BLaER1 treated with 17β-estradiol and CSF1 and Interleukin-3, amounts not matched to agents 10 nM and 100 nM (cell line): ENCODE measurements at regions not wholly inside any gene's neighbourhood (a gene's known extent, or its start where the extent isn't known, plus 50 kb on each side); places are given as distances from the start of the nearest gene placed in this dataset.
"Not testable (repeated sequence)": the region's sequence is repeated elsewhere in the genome, so short reads cannot be mapped to it uniquely, and the experiment has no call there.

ENCODE experiments used
- H3K27ac ChIP-seq, 11 experiments: shearing (Covaris generic); formaldehyde crosslinking; 2 replicates each; pipeline ENCODE4 v1.8.1; 2022
- H3K27me3 ChIP-seq, 11 experiments: shearing (Covaris generic); formaldehyde crosslinking; 2 replicates each; pipeline ENCODE4 v1.8.1; 2022
- H3K36me3 ChIP-seq, 11 experiments: shearing (Covaris generic); formaldehyde crosslinking; 2 replicates each; pipeline ENCODE4 v1.8.1; 2022
- H3K4me1 ChIP-seq, 10 experiments: shearing (Covaris generic); formaldehyde crosslinking; 2 replicates each; pipeline ENCODE4 v1.8.1; 2022
- H3K4me2 ChIP-seq, 11 experiments: shearing (Covaris generic); formaldehyde crosslinking; 2 replicates each; pipeline ENCODE4 v1.8.1; 2022
- H3K4me3 ChIP-seq, 10 experiments: shearing (Covaris generic); formaldehyde crosslinking; 2 replicates each; pipeline ENCODE4 v1.8.1; 2022
- H3K9ac ChIP-seq, 11 experiments: shearing (Covaris generic); formaldehyde crosslinking; 2 replicates each; pipeline ENCODE4 v1.8.1; 2022
- H3K9me3 ChIP-seq, 11 experiments: shearing (Covaris generic); formaldehyde crosslinking; replicated peaks in 1 of 11; 2 replicates each; pipeline ENCODE4 v1.8.1; 2022
- H4K20me1 ChIP-seq, 11 experiments: shearing (Covaris generic); formaldehyde crosslinking; 2 replicates each; pipeline ENCODE4 v1.8.1; 2022
- Cebpa-rat ChIP-seq, 11 experiments: shearing (Covaris generic); IDR thresholded peaks; 2 replicates each; pipeline ENCODE4 v1.8.1; 2022

- Histone ChIP-seq H3K4me3 (no peak overlapping the region), H3K27me3 (no peaks in the 10 kb centered on the region), H3K27ac (no peak overlapping the region), H3K9me3 (peaks cover 0 to 10% (median 4%) of the 10 kb centered on the region in 11 experiments; a peak in 8 of 22 replicates), H3K4me1 (no peaks in the 10 kb centered on the region), H4K20me1 (no peaks in the 10 kb centered on the region), H3K36me3 (no peaks in the 10 kb centered on the region), H3K9ac (no peak overlapping the region), H3K4me2 (no peak overlapping the region)
- no peak for TF ChIP-seq Cebpa-rat (IDR thresholded peaks at IDR 0.05)
These were observed 208.1 kb downstream of the MINAR1 start for GRCh38 chr15:79640206-79640605.

DNA sequence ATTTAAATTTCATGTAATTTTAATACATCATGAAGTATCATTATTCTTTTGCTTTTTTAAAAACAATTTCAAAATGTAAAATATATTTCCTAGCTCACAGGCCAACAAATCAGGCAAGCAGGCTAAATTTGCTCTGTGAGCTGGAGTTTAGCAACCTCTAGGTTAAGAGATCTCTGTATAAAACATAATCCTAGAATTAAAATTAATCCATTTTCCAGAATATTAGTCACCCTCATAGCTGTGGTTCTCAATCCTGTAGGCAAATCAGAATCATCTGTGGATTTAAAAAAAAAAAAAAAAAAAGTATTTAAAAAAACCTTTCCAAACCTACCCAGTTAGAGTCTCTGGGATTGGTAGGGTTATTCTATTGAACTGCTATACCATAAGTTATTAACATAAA lies 209.7 kb downstream of the MINAR1 start:
- H3K36me3 ChIP-seq: no peaks in the 10 kb centered on the region
- H3K4me3 ChIP-seq: no peak overlapping the region
- no peak overlapping the region for H3K27ac ChIP-seq
- no peaks in the 10 kb centered on the region for H3K4me1 ChIP-seq
- no peak for TF ChIP-seq Cebpa-rat (IDR thresholded peaks at IDR 0.05)
- H3K4me2 ChIP-seq: no peak overlapping the region
- H4K20me1 ChIP-seq: no peaks in the 10 kb centered on the region
- H3K9me3 ChIP-seq: peaks cover 6 to 20% (median 11%) of the 10 kb centered on the region in 11 experiments; a peak in 20 of 22 replicates
- H3K27me3 ChIP-seq: no peaks in the 10 kb centered on the region
- H3K9ac ChIP-seq: no peak overlapping the region

DNA sequence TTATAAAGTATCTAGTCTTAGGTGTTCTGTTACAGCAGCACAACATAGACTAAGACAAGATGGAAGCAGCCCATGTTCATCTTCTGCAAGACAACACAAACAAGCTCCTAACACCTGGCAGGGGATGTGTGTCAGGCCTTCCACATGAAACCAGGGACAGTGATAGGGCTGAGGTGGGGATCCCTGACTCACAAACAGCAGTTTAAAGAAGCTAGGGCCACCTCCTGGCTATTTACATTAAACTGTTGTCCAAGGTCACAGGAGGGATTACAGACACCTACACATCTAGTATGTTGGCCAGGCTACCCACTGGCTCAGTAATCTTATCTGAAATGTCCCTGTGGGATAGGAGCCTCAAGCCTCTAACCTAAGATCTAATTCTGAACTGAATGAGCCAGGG lies 211.3 kb downstream of the MINAR1 start:
- Histone ChIP-seq H4K20me1 (no peaks in the 10 kb centered on the region), H3K36me3 (no peaks in the 10 kb centered on the region), H3K4me3 (no peak overlapping the region), H3K9ac (no peak overlapping the region), H3K4me2 (no peak overlapping the region), H3K27ac (no peak overlapping the region), H3K4me1 (no peaks in the 10 kb centered on the region), H3K9me3 (peaks cover 6 to 22% (median 11%) of the 10 kb centered on the region in 11 experiments; a peak in 20 of 22 replicates), H3K27me3 (no peaks in the 10 kb centered on the region)
- no peak for TF ChIP-seq Cebpa-rat (IDR thresholded peaks at IDR 0.05)

GRCh38 chr15:79644091-79644490 lies 212.0 kb downstream of the MINAR1 start:
- Histone ChIP-seq H3K27me3 (no peaks in the 10 kb centered on the region), H3K9ac (no peak overlapping the region), H3K9me3 (peaks cover 6 to 22% (median 11%) of the 10 kb centered on the region in 11 experiments; a peak in 20 of 22 replicates), H3K4me3 (no peak overlapping the region), H4K20me1 (no peaks in the 10 kb centered on the region), H3K4me1 (no peaks in the 10 kb centered on the region), H3K36me3 (no peaks in the 10 kb centered on the region), H3K4me2 (no peak overlapping the region), H3K27ac (no peak overlapping the region)
- TF ChIP-seq Cebpa-rat (IDR thresholded peaks at IDR 0.05): no peak

DNA sequence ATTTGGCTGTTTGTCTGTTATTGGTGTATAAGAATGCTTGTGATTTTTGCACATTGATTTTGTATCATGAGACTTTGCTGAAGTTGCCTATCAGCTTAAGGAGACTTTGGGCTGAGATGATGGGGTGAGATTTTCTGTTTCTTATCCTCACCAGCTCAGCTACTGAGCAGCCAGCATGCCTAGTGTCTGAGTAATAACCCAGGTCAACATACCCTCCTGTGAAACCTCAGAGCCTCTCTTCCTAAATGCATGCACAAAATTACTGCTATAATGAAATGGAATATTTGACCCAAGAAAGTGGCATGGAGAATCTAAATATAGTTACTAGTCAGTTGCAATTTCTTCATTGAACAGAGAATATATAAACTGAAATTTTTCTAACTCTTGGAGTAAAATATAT lies 220.8 kb downstream of the MINAR1 start:
- not testable (repeated sequence) for H3K4me3 ChIP-seq, H3K27me3 ChIP-seq, H4K20me1 ChIP-seq, H3K9ac ChIP-seq, H3K9me3 ChIP-seq, H3K27ac ChIP-seq, H3K4me2 ChIP-seq, H3K4me1 ChIP-seq, H3K36me3 ChIP-seq

DNA sequence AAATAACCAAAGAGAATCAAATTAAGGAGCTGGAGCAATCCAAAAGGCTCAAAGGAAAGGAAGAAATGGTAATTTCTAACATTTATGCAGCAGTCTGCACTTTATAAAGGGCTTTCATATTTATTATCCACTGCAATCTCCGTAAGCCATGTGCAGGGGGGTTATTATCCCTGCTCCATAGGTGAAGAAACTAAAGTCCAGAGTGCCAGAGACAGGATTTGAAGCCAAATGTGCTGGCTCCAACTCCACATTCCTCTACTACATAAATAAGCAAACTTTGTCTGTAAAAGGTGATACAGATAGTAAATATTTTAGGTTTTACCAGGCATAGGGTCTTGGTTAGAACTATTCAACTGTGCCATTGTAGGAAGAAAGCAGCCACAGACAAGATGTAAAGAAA lies 221.4 kb downstream of the MINAR1 start:
- H3K36me3 ChIP-seq: no peaks in the 10 kb centered on the region
- no peak for TF ChIP-seq Cebpa-rat (IDR thresholded peaks at IDR 0.05)
- H4K20me1 ChIP-seq: no peaks in the 10 kb centered on the region
- H3K9ac ChIP-seq: no peak overlapping the region
- H3K4me2 ChIP-seq: no peak overlapping the region
- no peak overlapping the region for H3K27ac ChIP-seq
- H3K27me3 ChIP-seq: no peaks in the 10 kb centered on the region
- H3K4me3 ChIP-seq: no peak overlapping the region
- 0 out of 22 replicates have a peak, but pooled peaks cover 0 to 2% (median 0%) of the 10 kb centered on the region in 11 experiments for H3K9me3 ChIP-seq
- H3K4me1 ChIP-seq: no peaks in the 10 kb centered on the region

DNA sequence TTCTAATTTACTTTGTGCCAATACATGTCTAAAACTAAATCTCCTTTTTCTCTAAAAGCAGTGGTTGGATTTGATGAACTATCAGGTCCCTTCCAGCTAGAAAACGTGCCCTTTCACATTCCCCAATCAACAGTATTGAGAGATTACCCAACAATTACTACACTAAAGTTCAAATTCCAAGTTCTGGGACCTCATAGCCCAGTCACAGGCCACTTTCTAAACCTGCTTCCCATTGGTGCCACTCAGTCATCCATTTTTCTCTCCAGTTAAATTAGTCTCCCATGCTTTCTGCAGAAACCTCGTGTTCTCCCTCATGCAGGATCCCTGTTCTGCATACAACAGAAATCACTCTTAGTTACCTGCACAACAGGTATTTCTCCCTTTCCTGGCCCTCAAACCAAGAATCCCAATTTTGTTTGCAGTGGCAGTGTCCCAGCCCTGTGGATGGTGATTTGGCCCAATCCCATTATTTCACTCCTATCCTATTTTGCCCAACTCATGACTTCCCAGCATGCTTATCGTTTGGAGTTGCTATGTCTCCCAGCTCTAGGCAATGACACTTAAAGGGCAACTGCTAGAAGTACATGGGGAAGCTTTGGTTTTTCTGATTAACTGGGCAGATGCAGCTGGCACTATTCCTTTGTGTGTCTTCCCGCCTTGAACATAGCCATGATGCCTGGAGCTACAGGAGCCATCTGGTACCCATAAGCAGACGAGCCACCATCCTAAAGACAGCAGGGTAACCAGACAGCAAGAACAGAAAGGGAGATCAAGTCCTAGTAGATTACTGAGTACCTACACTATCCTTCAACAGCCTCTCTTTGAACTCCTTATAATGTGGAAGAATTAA lies 224.2 kb downstream of the MINAR1 start:
- TF ChIP-seq Cebpa-rat (IDR thresholded peaks at IDR 0.05): no peak
- Histone ChIP-seq H3K4me2 (no peak overlapping the region), H3K27me3 (no peaks in the 10 kb centered on the region), H3K36me3 (no peaks in the 10 kb centered on the region), H3K27ac (no peak overlapping the region), H3K9me3 (0 out of 22 replicates have a peak, but pooled peaks cover 0 to 2% (median 0%) of the 10 kb centered on the region in 11 experiments), H3K4me1 (no peaks in the 10 kb centered on the region), H3K9ac (no peak overlapping the region), H3K4me3 (no peak overlapping the region), H4K20me1 (no peaks in the 10 kb centered on the region)

DNA sequence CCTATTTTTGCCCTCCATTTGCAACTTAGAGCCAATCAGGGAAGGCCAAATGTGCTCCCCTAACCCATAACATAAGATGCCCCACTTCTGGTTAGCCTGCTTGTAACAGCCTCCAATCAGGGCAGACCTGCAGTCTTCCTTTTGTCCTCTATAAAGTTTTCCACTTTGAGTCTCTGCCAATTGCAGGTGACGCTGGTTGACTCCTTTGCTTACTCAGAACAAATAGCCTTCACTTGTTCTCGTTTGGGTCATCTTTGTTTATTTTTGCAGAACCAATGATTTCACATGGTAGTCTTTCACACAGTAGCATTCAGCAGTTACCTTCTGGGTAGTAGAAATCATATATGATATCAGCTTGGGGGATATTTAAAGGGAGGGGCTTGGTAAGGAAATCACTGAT lies 225.6 kb downstream of the MINAR1 start:
- Histone ChIP-seq H3K36me3 (no peaks in the 10 kb centered on the region), H3K9me3 (no peaks in the 10 kb centered on the region), H3K4me3 (no peak overlapping the region), H3K9ac (no peak overlapping the region), H3K4me2 (no peak overlapping the region), H4K20me1 (no peaks in the 10 kb centered on the region), H3K4me1 (no peaks in the 10 kb centered on the region), H3K27ac (no peak overlapping the region), H3K27me3 (no peaks in the 10 kb centered on the region)
- no peak for TF ChIP-seq Cebpa-rat (IDR thresholded peaks at IDR 0.05)

DNA sequence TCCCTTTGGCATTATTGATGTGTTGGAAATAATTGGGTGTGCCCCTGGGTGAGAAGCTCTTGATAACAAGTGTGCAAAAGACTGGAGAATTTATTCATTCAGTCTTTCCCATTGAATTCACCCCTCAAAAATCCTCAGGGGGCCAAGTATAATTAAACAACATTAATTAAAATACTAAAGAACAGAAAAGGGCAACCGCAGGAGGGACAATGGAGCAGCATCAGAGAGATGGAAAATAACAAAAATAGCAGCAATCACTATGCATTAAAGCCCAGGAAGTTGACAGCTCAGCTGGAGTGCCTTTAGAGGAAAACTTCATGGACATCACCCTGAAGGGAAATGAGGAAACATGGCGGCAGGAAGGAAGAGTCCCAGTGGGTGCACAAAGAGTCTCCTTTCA lies 227.6 kb downstream of the MINAR1 start:
- no peak overlapping the region for H3K27ac ChIP-seq
- H3K27me3 ChIP-seq: no peaks in the 10 kb centered on the region
- H3K4me1 ChIP-seq: no peaks in the 10 kb centered on the region
- no peak overlapping the region for H3K9ac ChIP-seq
- no peak overlapping the region for H3K4me3 ChIP-seq
- TF ChIP-seq Cebpa-rat (IDR thresholded peaks at IDR 0.05): no peak
- H3K36me3 ChIP-seq: no peaks in the 10 kb centered on the region
- no peaks in the 10 kb centered on the region for H3K9me3 ChIP-seq
- no peaks in the 10 kb centered on the region for H4K20me1 ChIP-seq
- no peak overlapping the region for H3K4me2 ChIP-seq

DNA sequence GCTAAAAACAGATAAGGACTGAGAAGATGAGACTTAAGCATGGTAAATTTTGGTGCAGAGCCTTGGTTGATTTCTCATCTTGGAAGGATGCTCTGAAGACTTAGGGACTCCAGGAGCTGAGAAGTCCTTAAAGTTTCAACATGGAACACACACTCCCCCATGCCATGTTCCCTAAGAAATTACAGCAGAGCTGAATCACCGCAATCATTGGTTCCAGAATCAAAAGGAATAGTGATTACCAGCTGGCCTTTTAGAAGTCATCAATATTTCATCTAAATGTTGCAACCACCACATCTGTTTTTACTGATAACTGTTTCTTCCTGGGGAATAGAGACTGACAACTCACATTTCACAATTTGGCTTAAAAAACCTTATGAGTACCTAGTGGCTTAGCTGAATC lies 229.3 kb downstream of the MINAR1 start:
- no peak for TF ChIP-seq Cebpa-rat (IDR thresholded peaks at IDR 0.05)
- H3K4me3 ChIP-seq: no peak overlapping the region

More for the DNA sequence above, 229.3 kb downstream of the MINAR1 start:
- Histone ChIP-seq H3K36me3 (no peaks in the 10 kb centered on the region), H3K4me2 (no peak overlapping the region), H3K9ac (no peak overlapping the region), H3K9me3 (no peaks in the 10 kb centered on the region), H4K20me1 (no peaks in the 10 kb centered on the region), H3K27ac (no peak overlapping the region), H3K27me3 (no peaks in the 10 kb centered on the region), H3K4me1 (no peaks in the 10 kb centered on the region)
